Natural killer cell (primary cell): ENCODE measurements at regions not wholly inside any gene's neighbourhood (a gene's known extent, or its start where the extent isn't known, plus 50 kb on each side); places are given as distances from the start of the nearest gene placed in this dataset.

Source experiments
- ATAC-seq, 3 donors: fragments of 150-1000 bp in 2 of 3; fragments of 200-7000 bp in 1 of 3; cut with Tn5 transposase; 1 replicate in 1 of 3; 2 replicates in 2 of 3; pipeline ENCODE4 v1.10.0; 2021; ENCODE audit warnings: mild to moderate bottlenecking in 2 of 3, moderate library complexity in 2 of 3
- DNase-seq, 2 donors: peaks; one replicate each; pipeline versions ENCODE4 v3.0.0 to v3.0.0-alpha.2; 2013 to 2021; ENCODE audit warnings: mixed read lengths in 1 of 2
- H3K27ac ChIP-seq: one replicate; pipeline ENCODE4 v1.5.1; 2013; ENCODE audit warnings: mild to moderate bottlenecking, low read length
- H3K27me3 ChIP-seq: one replicate; pipeline ENCODE4 v1.6.1; 2013; ENCODE audit warnings: low read length; ENCODE audit not compliant: control insufficient read depth, insufficient read depth
- H3K36me3 ChIP-seq: one replicate; pipeline ENCODE4 v1.6.1; 2013; ENCODE audit warnings: low read length; ENCODE audit not compliant: control insufficient read depth, insufficient read depth
- H3K4me1 ChIP-seq: one replicate; pipeline ENCODE4 v1.6.1; 2013; ENCODE audit warnings: low read length; ENCODE audit not compliant: control insufficient read depth, insufficient read depth
- H3K4me3 ChIP-seq: one replicate; pipeline ENCODE4 v1.5.1; 2013; ENCODE audit warnings: low read length
- H3K9me3 ChIP-seq: one replicate; pipeline ENCODE4 v1.6.1; 2013; ENCODE audit warnings: low read length; ENCODE audit not compliant: control insufficient read depth, insufficient read depth
- H3K27ac Mint-ChIP-seq, 2 donors: one replicate each; pipeline ENCODE4 v1.8.0; 2022; ENCODE audit warnings: mild to moderate bottlenecking in 2 of 2, mixed read lengths in 2 of 2, moderate library complexity in 1 of 2
- H3K27me3 Mint-ChIP-seq, 2 donors: one replicate each; pipeline ENCODE4 v1.8.0; 2022; ENCODE audit warnings: low read depth in 2 of 2, mixed read lengths in 2 of 2
- H3K36me3 Mint-ChIP-seq: one replicate; pipeline ENCODE4 v1.8.0; 2022; ENCODE audit warnings: mixed read lengths
- H3K4me1 Mint-ChIP-seq, 2 donors: one replicate each; pipeline ENCODE4 v1.8.0; 2022; ENCODE audit warnings: mixed read lengths in 2 of 2
- H3K4me3 Mint-ChIP-seq: one replicate; pipeline ENCODE4 v1.8.0; 2022; ENCODE audit warnings: mild to moderate bottlenecking, moderate library complexity, mixed read lengths
- H3K9me3 Mint-ChIP-seq, 2 donors: one replicate each; pipeline ENCODE4 v1.8.0; 2022; ENCODE audit warnings: mixed read lengths in 2 of 2
- WGBS: methylation state at CpG from one replicate; pipeline ENCODE4 v1.1.7; 2013; ENCODE audit warnings: missing lambda C conversion rate; ENCODE audit not compliant: insufficient coverage; 5-methylcytosine and 5-hydroxymethylcytosine counted together
- intact Hi-C: fragments of 100-400 bp; cut with micrococcal nuclease; formaldehyde crosslinking; loops from one replicate; pipeline ENCODE4 v1.14.2; 2022
- TF ChIP-seq, protein P1 (sequence below): fragments of 200-600 bp; IDR thresholded peaks from one replicate; pipeline ENCODE4 v1.8.0; 2022; ENCODE audit warnings: antibody characterized with exemption

DNA sequence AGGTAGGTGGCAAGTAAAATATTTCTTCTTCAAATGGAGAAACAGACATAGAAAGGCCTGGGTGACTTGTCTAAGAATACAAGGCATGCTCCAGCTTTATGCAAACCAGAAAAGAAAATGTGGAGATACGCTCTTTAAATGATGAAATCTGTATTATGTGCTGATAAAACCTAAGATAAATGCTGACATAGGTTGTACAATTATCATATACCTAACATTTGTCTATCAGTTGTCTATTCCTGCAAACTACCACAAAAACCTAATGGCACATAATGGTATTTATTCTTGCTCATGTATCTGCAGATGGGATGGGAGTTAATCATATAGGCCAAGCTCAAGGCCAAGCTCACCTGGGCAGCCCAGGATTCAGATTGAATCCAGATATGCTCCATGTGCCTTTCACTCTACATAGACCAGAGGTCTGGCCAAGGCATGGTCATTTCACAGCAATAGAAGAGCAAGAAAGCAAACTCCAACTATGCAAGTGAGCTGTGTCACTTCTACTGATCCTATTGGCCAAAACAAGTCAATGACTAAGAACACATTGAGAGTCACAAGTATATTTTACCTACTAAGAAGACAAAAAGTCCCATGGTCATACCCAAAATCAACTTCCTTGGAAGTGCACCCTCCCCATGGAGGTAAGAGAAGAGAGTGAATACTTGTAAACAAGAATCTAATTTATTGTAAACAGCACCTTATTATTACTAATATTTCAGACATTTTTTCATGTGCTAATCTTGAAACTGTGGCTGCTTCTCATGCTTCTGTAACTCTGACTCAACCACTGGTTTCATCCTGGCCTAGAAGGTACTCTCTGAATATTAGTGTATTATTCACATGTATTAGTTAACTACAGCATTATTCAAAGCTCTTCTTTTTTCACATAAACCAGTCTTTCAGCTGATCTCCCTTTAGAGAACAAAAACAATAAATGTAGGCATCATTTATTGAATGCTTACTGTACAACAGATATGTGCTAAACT, 270.7 kb upstream of the SOX9 start:
- Mint-ChIP-seq H3K9me3 (peaks cover 5 to 13% of the 10 kb centered on the region in 2 donors), H3K27me3 (no peaks in the 10 kb centered on the region), H3K27ac (no peak overlapping the region), H3K4me1 (no peaks in the 10 kb centered on the region), H3K36me3 (no peaks in the 10 kb centered on the region), H3K4me3 (no peak overlapping the region)
- no peak overlapping the region for H3K27ac ChIP-seq
- no peak for ATAC-seq
- TF ChIP-seq, protein P1, sequence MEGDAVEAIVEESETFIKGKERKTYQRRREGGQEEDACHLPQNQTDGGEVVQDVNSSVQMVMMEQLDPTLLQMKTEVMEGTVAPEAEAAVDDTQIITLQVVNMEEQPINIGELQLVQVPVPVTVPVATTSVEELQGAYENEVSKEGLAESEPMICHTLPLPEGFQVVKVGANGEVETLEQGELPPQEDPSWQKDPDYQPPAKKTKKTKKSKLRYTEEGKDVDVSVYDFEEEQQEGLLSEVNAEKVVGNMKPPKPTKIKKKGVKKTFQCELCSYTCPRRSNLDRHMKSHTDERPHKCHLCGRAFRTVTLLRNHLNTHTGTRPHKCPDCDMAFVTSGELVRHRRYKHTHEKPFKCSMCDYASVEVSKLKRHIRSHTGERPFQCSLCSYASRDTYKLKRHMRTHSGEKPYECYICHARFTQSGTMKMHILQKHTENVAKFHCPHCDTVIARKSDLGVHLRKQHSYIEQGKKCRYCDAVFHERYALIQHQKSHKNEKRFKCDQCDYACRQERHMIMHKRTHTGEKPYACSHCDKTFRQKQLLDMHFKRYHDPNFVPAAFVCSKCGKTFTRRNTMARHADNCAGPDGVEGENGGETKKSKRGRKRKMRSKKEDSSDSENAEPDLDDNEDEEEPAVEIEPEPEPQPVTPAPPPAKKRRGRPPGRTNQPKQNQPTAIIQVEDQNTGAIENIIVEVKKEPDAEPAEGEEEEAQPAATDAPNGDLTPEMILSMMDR: no peak
- intact Hi-C loops: no loop called here
- no peaks in the 10 kb centered on the region for H3K27me3 ChIP-seq
- no peaks in the 10 kb centered on the region for H3K9me3 ChIP-seq
- H3K4me3 ChIP-seq: no peak overlapping the region
- no peak for DNase-seq
- WGBS: no CpG with 5 or more reads among the region's 1 CpG
- H3K36me3 ChIP-seq: no peaks in the 10 kb centered on the region
- H3K4me1 ChIP-seq: no peaks in the 10 kb centered on the region

- H3K27me3 Mint-ChIP-seq: no peaks in the 10 kb centered on the region
- H3K4me1 ChIP-seq: no peaks in the 10 kb centered on the region
- no peak for ATAC-seq
- no peaks in the 10 kb centered on the region for H3K27me3 ChIP-seq
- H3K9me3 Mint-ChIP-seq: peaks cover 5 to 13% of the 10 kb centered on the region in 2 donors
- H3K27ac ChIP-seq: no peak overlapping the region
- no peaks in the 10 kb centered on the region for H3K36me3 ChIP-seq
- no peak overlapping the region for H3K27ac Mint-ChIP-seq
- WGBS: 88% methylated on average over 1 of the region's 2 CpGs
- TF ChIP-seq, protein P1: no peak
- no peak for DNase-seq
- no peak overlapping the region for H3K4me3 Mint-ChIP-seq
- no peaks in the 10 kb centered on the region for H3K36me3 Mint-ChIP-seq
- intact Hi-C loops: no loop called here
- no peak overlapping the region for H3K4me3 ChIP-seq
- no peaks in the 10 kb centered on the region for H3K4me1 Mint-ChIP-seq
- no peaks in the 10 kb centered on the region for H3K9me3 ChIP-seq
Measured at GRCh38 chr17:71850812-71851211, 270.0 kb upstream of the SOX9 start.

GRCh38 chr17:71855010-71855409, 265.8 kb upstream of the SOX9 start:
- Mint-ChIP-seq H3K9me3 (peaks cover under 1 to 9% of the 10 kb centered on the region in 2 donors), H3K27me3 (no peaks in the 10 kb centered on the region), H3K27ac (no peak overlapping the region), H3K36me3 (no peaks in the 10 kb centered on the region), H3K4me3 (no peak overlapping the region), H3K4me1 (no peaks in the 10 kb centered on the region)
- Histone ChIP-seq H3K9me3 (no peaks in the 10 kb centered on the region), H3K27me3 (no peaks in the 10 kb centered on the region), H3K4me1 (no peaks in the 10 kb centered on the region), H3K4me3 (no peak overlapping the region), H3K36me3 (no peaks in the 10 kb centered on the region), H3K27ac (no peak overlapping the region)
- no peak for DNase-seq
- TF ChIP-seq, protein P1: no peak
- no peak for ATAC-seq
- WGBS: 77% methylated on average over 4 of the region's 4 CpGs
- intact Hi-C loops: no loop called here
